ENCODE measurements at regions not wholly inside any gene's neighbourhood (a gene's known extent, or its start where the extent isn't known, plus 50 kb on each side); places are given as distances from the start of the nearest gene placed in this dataset.

- no peak overlapping the region for H3K4me3 ChIP-seq (ENCODE audit: low read depth, low read length)
- TF ChIP-seq MYC (IDR thresholded peaks at IDR 0.05; ENCODE audit: low read depth, low read length) (no peak), MAX (IDR thresholded peaks at IDR 0.05; ENCODE audit: low read depth, low read length) (no peak), CTCF (IDR thresholded peaks at IDR 0.05; ENCODE audit: low read depth, low read length) (no peak), POLR2A (IDR thresholded peaks at IDR 0.05; ENCODE audit: extremely low read depth, insufficient read length) (no peak)
- no peak for DNase-seq (ENCODE audit: low read depth)
These were observed 504.6 kb downstream of the ALG10 start for GRCh38 chr12:34526946-34527345.

GRCh38 chr12:34547276-34547675 is 525.0 kb downstream of the ALG10 start:
- DNase-seq (ENCODE audit: low read depth) = no peak
- H3K4me3 ChIP-seq (ENCODE audit: low read depth, low read length) = no peak overlapping the region
- TF ChIP-seq MYC (IDR thresholded peaks at IDR 0.05; ENCODE audit: low read depth, low read length) (no peak), CTCF (IDR thresholded peaks at IDR 0.05; ENCODE audit: low read depth, low read length) (no peak), MAX (IDR thresholded peaks at IDR 0.05; ENCODE audit: low read depth, low read length) (no peak), POLR2A (IDR thresholded peaks at IDR 0.05; ENCODE audit: extremely low read depth, insufficient read length) (no peak)

GRCh38 chr12:34591966-34592365 is 569.7 kb downstream of the ALG10 start:
- DNase-seq (ENCODE audit: low read depth) = no peak
- no peak for TF ChIP-seq MYC (IDR thresholded peaks at IDR 0.05; ENCODE audit: low read depth, low read length)
- TF ChIP-seq POLR2A (IDR thresholded peaks at IDR 0.05; ENCODE audit: extremely low read depth, insufficient read length) = no peak
- TF ChIP-seq MAX (IDR thresholded peaks at IDR 0.05; ENCODE audit: low read depth, low read length) = no peak
- no peak for TF ChIP-seq CTCF (IDR thresholded peaks at IDR 0.05; ENCODE audit: low read depth, low read length)
- no peak overlapping the region for H3K4me3 ChIP-seq (ENCODE audit: low read depth, low read length)

GRCh38 chr12:34595749-34596733 is 573.7 kb downstream of the ALG10 start:
- no peak for TF ChIP-seq MAX (IDR thresholded peaks at IDR 0.05; ENCODE audit: low read depth, low read length)
- TF ChIP-seq MYC (IDR thresholded peaks at IDR 0.05; ENCODE audit: low read depth, low read length) = no peak
- no peak for TF ChIP-seq CTCF (IDR thresholded peaks at IDR 0.05; ENCODE audit: low read depth, low read length)
- TF ChIP-seq POLR2A (IDR thresholded peaks at IDR 0.05; ENCODE audit: extremely low read depth, insufficient read length) = no peak
- no peak overlapping the region for H3K4me3 ChIP-seq (ENCODE audit: low read depth, low read length)
- DNase-seq (ENCODE audit: low read depth) = no peak

- TF ChIP-seq CTCF (IDR thresholded peaks at IDR 0.05; ENCODE audit: low read depth, low read length) (no peak), POLR2A (IDR thresholded peaks at IDR 0.05; ENCODE audit: extremely low read depth, insufficient read length) (no peak), MYC (IDR thresholded peaks at IDR 0.05; ENCODE audit: low read depth, low read length) (no peak), MAX (IDR thresholded peaks at IDR 0.05; ENCODE audit: low read depth, low read length) (no peak)
- H3K4me3 ChIP-seq (ENCODE audit: low read depth, low read length) = no peak overlapping the region
- no peak for DNase-seq (ENCODE audit: low read depth)
These were observed 575.5 kb downstream of the ALG10 start for GRCh38 chr12:34597548-34598351.
